ENCODE measurements at regions not wholly inside any gene's neighbourhood (a gene's known extent, or its start where the extent isn't known, plus 50 kb on each side); places are given as distances from the start of the nearest gene placed in this dataset.

- TF ChIP-seq SIN3A (IDR thresholded peaks at IDR 0.05; ENCODE audit: borderline replicate concordance, insufficient read depth, low read length) (no peak), POLR2AphosphoS5 (IDR thresholded peaks at IDR 0.05; ENCODE audit: low read depth, low read length) (no peak)
Measured at GRCh38 chr16:6192532-6192931, 1094.9 kb upstream of the EEF2KMT start.
